Hepatocyte (in vitro differentiated cells): ENCODE measurements at regions not wholly inside any gene's neighbourhood (a gene's known extent, or its start where the extent isn't known, plus 50 kb on each side); places are given as distances from the start of the nearest gene placed in this dataset.

Source experiments
- DNase-seq: peaks from one replicate; pipeline ENCODE4 v3.0.0-alpha.2; 2016; ENCODE audit warnings: low spot score
- H2AFZ ChIP-seq: fragments of 200-600 bp; sonication (generic); 2 replicates; pipeline ENCODE4 v1.6.0; 2016; ENCODE audit warnings: antibody characterized with exemption, mild to moderate bottlenecking
- H3K27ac ChIP-seq: fragments of 200-600 bp; sonication (generic); 2 replicates; pipeline ENCODE4 v1.5.1; 2016; ENCODE audit warnings: mild to moderate bottlenecking
- H3K27me3 ChIP-seq: fragments of 200-600 bp; sonication (generic); 2 replicates; pipeline ENCODE4 v1.6.1; 2016
- H3K36me3 ChIP-seq: fragments of 200-600 bp; sonication (generic); replicated peaks from 2 replicates; pipeline ENCODE4 v1.5.1; 2016; ENCODE audit warnings: low read depth; ENCODE audit not compliant: insufficient read depth
- H3K4me1 ChIP-seq: fragments of 200-600 bp; sonication (generic); 2 replicates; pipeline ENCODE4 v1.5.1; 2016; ENCODE audit warnings: mild to moderate bottlenecking, moderate library complexity; ENCODE audit not compliant: insufficient read depth
- H3K4me2 ChIP-seq: fragments of 200-600 bp; sonication (generic); 2 replicates; pipeline ENCODE4 v1.6.0; 2016
- H3K4me3 ChIP-seq: fragments of 200-600 bp; sonication (generic); 2 replicates; pipeline ENCODE4 v1.5.1; 2016; ENCODE audit warnings: mild to moderate bottlenecking
- H3K79me2 ChIP-seq: fragments of 200-600 bp; sonication (generic); 2 replicates; pipeline ENCODE4 v1.6.0; 2017; ENCODE audit warnings: mild to moderate bottlenecking
- H3K9me2 ChIP-seq: fragments of 200-600 bp; sonication (generic); replicated peaks from 2 replicates; pipeline ENCODE4 v1.6.0; 2017; ENCODE audit warnings: mild to moderate bottlenecking; ENCODE audit not compliant: insufficient read depth
- H3K9me3 ChIP-seq: fragments of 200-600 bp; sonication (generic); 2 replicates; pipeline ENCODE4 v1.5.1; 2016; ENCODE audit warnings: low read depth, mild to moderate bottlenecking
- H4K20me1 ChIP-seq: fragments of 200-600 bp; sonication (generic); 2 replicates; pipeline ENCODE4 v1.6.0; 2016; ENCODE audit warnings: mild to moderate bottlenecking; ENCODE audit not compliant: insufficient read depth, poor library complexity, severe bottlenecking
- EZH2 ChIP-seq: fragments of 200-600 bp; sonication (generic); IDR thresholded peaks from 2 replicates; pipeline ENCODE4 v1.6.1; 2016; ENCODE audit warnings: antibody characterized with exemption, mild to moderate bottlenecking, borderline replicate concordance
- EZH2phosphoT487 ChIP-seq: fragments of 200-600 bp; sonication (generic); IDR thresholded peaks from one replicate; pipeline ENCODE4 v1.6.1; 2018; ENCODE audit warnings: antibody characterized with exemption, mild to moderate bottlenecking, low read depth, moderate library complexity; ENCODE audit not compliant: unreplicated experiment, severe bottlenecking
- WGBS: methylation state at CpG from one replicate; pipeline ENCODE4 v1.1.6; 2016; ENCODE audit warnings: low lambda C conversion rate; ENCODE audit errors: missing lambda C conversion rate; 5-methylcytosine and 5-hydroxymethylcytosine counted together
- TF ChIP-seq, protein P1 (sequence below): fragments of 200-600 bp; sonication (generic); IDR thresholded peaks from 2 replicates; pipeline ENCODE4 v1.5.1; 2016; ENCODE audit warnings: antibody characterized with exemption, mild to moderate bottlenecking; ENCODE audit not compliant: poor library complexity

DNA sequence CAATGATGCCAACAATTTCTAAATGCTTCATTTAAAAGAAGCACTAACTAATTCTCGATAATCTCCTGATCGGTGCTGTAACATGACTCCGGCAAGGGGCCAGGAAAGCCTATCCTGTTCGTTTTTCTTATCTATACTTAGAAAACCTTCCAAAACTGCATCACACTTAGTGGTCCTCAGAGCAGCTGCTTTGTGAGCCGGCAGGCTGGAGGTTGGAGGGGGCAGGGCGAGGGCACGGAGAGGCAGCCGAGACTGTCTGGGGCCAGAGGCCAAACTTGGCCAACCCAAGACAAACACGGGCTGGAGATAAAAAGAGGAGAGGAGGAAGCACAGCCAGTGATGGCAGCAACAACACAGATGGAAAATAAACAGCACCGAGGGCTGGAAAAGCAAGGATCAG, 455.7 kb downstream of the BCOR start:
- WGBS: 17% methylated on average over 10 of the region's 10 CpGs
- Histone ChIP-seq H2AFZ (peak overlapping the region; percentile 21), H3K9me3 (no peaks in the 10 kb centered on the region), H3K9me2 (no peaks in the 10 kb centered on the region), H3K4me2 (peak overlapping the region; percentile 68), H3K79me2 (no peaks in the 10 kb centered on the region), H3K36me3 (no peaks in the 10 kb centered on the region), H3K4me3 (no peak overlapping the region), H3K27ac (no peak overlapping the region), H4K20me1 (no peaks in the 10 kb centered on the region), H3K27me3 (no peaks in the 10 kb centered on the region), H3K4me1 (peaks cover 14% of the 10 kb centered on the region)
- TF ChIP-seq EZH2phosphoT487: no peak
- TF ChIP-seq EZH2: no peak
- TF ChIP-seq, protein P1, sequence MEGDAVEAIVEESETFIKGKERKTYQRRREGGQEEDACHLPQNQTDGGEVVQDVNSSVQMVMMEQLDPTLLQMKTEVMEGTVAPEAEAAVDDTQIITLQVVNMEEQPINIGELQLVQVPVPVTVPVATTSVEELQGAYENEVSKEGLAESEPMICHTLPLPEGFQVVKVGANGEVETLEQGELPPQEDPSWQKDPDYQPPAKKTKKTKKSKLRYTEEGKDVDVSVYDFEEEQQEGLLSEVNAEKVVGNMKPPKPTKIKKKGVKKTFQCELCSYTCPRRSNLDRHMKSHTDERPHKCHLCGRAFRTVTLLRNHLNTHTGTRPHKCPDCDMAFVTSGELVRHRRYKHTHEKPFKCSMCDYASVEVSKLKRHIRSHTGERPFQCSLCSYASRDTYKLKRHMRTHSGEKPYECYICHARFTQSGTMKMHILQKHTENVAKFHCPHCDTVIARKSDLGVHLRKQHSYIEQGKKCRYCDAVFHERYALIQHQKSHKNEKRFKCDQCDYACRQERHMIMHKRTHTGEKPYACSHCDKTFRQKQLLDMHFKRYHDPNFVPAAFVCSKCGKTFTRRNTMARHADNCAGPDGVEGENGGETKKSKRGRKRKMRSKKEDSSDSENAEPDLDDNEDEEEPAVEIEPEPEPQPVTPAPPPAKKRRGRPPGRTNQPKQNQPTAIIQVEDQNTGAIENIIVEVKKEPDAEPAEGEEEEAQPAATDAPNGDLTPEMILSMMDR: no peak
- peak; percentile 19 for DNase-seq

DNA sequence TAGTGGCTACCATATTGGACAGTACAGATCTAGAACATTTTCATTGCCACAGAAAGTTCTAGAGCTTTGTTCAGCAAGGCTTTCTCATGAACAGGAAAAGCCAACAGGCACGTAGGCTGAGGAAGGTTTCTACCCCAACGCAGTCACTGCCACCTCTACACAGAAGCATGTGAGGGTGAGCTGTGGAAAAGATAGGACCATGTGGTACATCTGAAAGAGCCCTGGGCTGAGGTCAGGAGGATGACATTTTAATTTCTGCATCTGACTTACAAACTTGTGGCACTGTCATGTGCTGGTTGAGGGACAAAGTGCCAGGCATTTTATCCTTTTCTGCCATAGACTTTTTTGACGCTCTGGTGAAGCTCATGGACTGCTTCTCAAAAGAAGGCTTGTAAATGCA, 454.2 kb downstream of the BCOR start:
- Histone ChIP-seq H3K4me2 (no peak overlapping the region), H3K4me3 (no peak overlapping the region), H3K79me2 (no peaks in the 10 kb centered on the region), H3K4me1 (peaks cover 14% of the 10 kb centered on the region), H3K27me3 (no peaks in the 10 kb centered on the region), H2AFZ (no peak overlapping the region), H3K9me3 (no peaks in the 10 kb centered on the region), H3K9me2 (no peaks in the 10 kb centered on the region), H3K27ac (no peak overlapping the region), H4K20me1 (no peaks in the 10 kb centered on the region), H3K36me3 (no peaks in the 10 kb centered on the region)
- WGBS: 88% methylated on average over 3 of the region's 3 CpGs
- TF ChIP-seq, protein P1: no peak
- TF ChIP-seq EZH2 (no peak), EZH2phosphoT487 (no peak)
- no peak for DNase-seq

DNA sequence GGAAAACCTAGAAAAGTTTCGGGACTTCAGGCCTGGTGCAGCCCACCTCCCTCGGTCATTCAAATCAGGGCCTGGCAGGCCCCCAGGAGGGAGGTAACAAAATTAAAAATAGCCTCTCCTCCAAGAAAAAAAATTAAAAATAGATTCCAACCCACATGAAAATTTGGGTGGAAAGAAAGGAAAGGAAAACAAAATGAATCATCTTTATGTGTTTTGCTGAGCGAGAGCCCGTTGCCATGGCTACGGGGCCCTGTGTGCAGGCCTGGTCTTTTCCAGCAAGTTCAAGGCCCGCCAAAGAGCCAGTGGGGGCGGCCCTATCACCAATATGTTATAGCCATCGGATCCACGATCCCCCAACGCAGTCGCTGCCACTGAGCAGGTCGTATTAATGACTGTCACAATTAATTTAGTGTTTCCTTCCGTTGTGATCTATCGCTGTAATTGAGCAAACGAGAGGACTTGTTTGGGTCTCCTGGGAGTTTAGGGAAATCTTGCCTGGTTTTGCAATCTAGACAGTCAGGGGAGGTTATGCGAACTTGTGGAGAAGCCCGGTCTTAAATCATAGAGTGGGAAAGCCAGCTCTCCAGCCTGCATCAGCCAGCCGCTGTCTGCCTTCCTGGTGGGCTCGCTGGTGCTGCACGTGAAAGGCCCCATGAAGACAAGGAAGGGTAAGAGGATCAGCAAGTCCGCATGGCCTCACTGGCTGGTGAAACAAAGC, 452.4 kb downstream of the BCOR start:
- Histone ChIP-seq H3K9me3 (no peaks in the 10 kb centered on the region), H3K4me2 (no peak overlapping the region), H3K27me3 (no peaks in the 10 kb centered on the region), H2AFZ (no peak overlapping the region), H4K20me1 (no peaks in the 10 kb centered on the region), H3K79me2 (no peaks in the 10 kb centered on the region), H3K4me1 (peaks cover 14% of the 10 kb centered on the region), H3K9me2 (no peaks in the 10 kb centered on the region), H3K4me3 (no peak overlapping the region), H3K27ac (peak overlapping the region; percentile 42), H3K36me3 (no peaks in the 10 kb centered on the region)
- 73% methylated on average over 21 of the region's 21 CpGs for WGBS
- TF ChIP-seq, protein P1: no peak
- TF ChIP-seq EZH2phosphoT487 (no peak), EZH2 (no peak)
- DNase-seq: peak; percentile 63
